ENCODE measurements at regions not wholly inside any gene's neighbourhood (a gene's known extent, or its start where the extent isn't known, plus 50 kb on each side); places are given as distances from the start of the nearest gene placed in this dataset.

- no peak overlapping the region for H3K27ac ChIP-seq (ENCODE audit: low read depth, low read length)
- Mint-ChIP-seq H3K9me3 (peaks cover 0 to 15% (median 0%) of the 10 kb centered on the region in 11 donors), H3K27me3 (no peaks in the 10 kb centered on the region), H3K4me1 (peaks cover 0 to 15% (median 0%) of the 10 kb centered on the region in 7 donors), H3K36me3 (no peaks in the 10 kb centered on the region), H3K27ac (no peak overlapping the region), H3K4me3 (peak overlapping the region in 1 of 10 donors; percentile 23)
- H3K4me1 ChIP-seq (ENCODE audit: control insufficient read depth in 2 of 2, insufficient read depth in 2 of 2, low read length in 2 of 2) = no peaks in the 10 kb centered on the region
- H3K36me3 ChIP-seq (ENCODE audit: control insufficient read depth in 2 of 3, insufficient read depth in 3 of 3, low read length in 3 of 3) = no peaks in the 10 kb centered on the region
- no peaks in the 10 kb centered on the region for H3K27me3 ChIP-seq (ENCODE audit: control insufficient read depth in 2 of 2, insufficient read depth in 2 of 2, low read length in 2 of 2)
- intact Hi-C loops (cut with micrococcal nuclease) = no loop called here
- ChIA-PET CTCF (no interaction called here), POLR2A (no interaction called here)
- no peaks in the 10 kb centered on the region for H3K9me3 ChIP-seq (ENCODE audit: control insufficient read depth in 2 of 3, low read length in 3 of 3)
- H3K4me3 ChIP-seq (ENCODE audit: low read length) = no peak overlapping the region
- DNase-seq = no peak
- ATAC-seq = peak; percentile 26
Measured at GRCh38 chr4:171644430-171645057, 168.7 kb upstream of the GALNTL6 start.

- no peak overlapping the region for H3K27ac ChIP-seq (ENCODE audit: low read depth, low read length)
- no peaks in the 10 kb centered on the region for H3K36me3 ChIP-seq (ENCODE audit: control insufficient read depth in 2 of 3, insufficient read depth in 3 of 3, low read length in 3 of 3)
- Mint-ChIP-seq H3K36me3 (no peaks in the 10 kb centered on the region), H3K4me1 (peaks cover 0 to 20% (median 0%) of the 10 kb centered on the region in 7 donors), H3K27me3 (no peaks in the 10 kb centered on the region), H3K4me3 (no peak overlapping the region), H3K27ac (no peak overlapping the region), H3K9me3 (peaks cover 0 to 16% (median 0%) of the 10 kb centered on the region in 11 donors)
- no peak overlapping the region for H3K4me3 ChIP-seq (ENCODE audit: low read length)
- H3K27me3 ChIP-seq (ENCODE audit: control insufficient read depth in 2 of 2, insufficient read depth in 2 of 2, low read length in 2 of 2) = no peaks in the 10 kb centered on the region
- no peaks in the 10 kb centered on the region for H3K4me1 ChIP-seq (ENCODE audit: control insufficient read depth in 2 of 2, insufficient read depth in 2 of 2, low read length in 2 of 2)
- intact Hi-C loops (cut with micrococcal nuclease) = no loop called here
- POLR2A ChIA-PET = no interaction called here
- no peak for DNase-seq
- ATAC-seq = no peak
- CTCF ChIA-PET = no interaction called here
- H3K9me3 ChIP-seq (ENCODE audit: control insufficient read depth in 2 of 3, low read length in 3 of 3) = no peaks in the 10 kb centered on the region
Measured at GRCh38 chr4:171639540-171639939, 173.7 kb upstream of the GALNTL6 start.

- Histone ChIP-seq H3K4me3 (ENCODE audit: low read length) (no peak overlapping the region), H3K36me3 (ENCODE audit: control insufficient read depth in 2 of 3, insufficient read depth in 3 of 3, low read length in 3 of 3) (no peaks in the 10 kb centered on the region), H3K4me1 (ENCODE audit: control insufficient read depth in 2 of 2, insufficient read depth in 2 of 2, low read length in 2 of 2) (no peaks in the 10 kb centered on the region), H3K27ac (ENCODE audit: low read depth, low read length) (no peak overlapping the region), H3K27me3 (ENCODE audit: control insufficient read depth in 2 of 2, insufficient read depth in 2 of 2, low read length in 2 of 2) (no peaks in the 10 kb centered on the region), H3K9me3 (ENCODE audit: control insufficient read depth in 2 of 3, low read length in 3 of 3) (no peaks in the 10 kb centered on the region)
- intact Hi-C loops (cut with micrococcal nuclease) = no loop called here
- no peaks in the 10 kb centered on the region for H3K36me3 Mint-ChIP-seq
- H3K9me3 Mint-ChIP-seq = peaks cover 0 to 20% (median 2%) of the 10 kb centered on the region in 11 donors
- CTCF ChIA-PET = no interaction called here
- peaks cover 0 to 14% (median 0%) of the 10 kb centered on the region in 7 donors for H3K4me1 Mint-ChIP-seq
- ATAC-seq (no peak), DNase-seq (no peak)
- no peaks in the 10 kb centered on the region for H3K27me3 Mint-ChIP-seq
- POLR2A ChIA-PET = no interaction called here
- H3K4me3 Mint-ChIP-seq = no peak overlapping the region
- H3K27ac Mint-ChIP-seq = no peak overlapping the region
Measured at GRCh38 chr4:171636606-171637005, 176.6 kb upstream of the GALNTL6 start.

GRCh38 chr4:171629737-171630136 is 183.5 kb upstream of the GALNTL6 start:
- Mint-ChIP-seq H3K36me3 (no peaks in the 10 kb centered on the region), H3K27me3 (no peaks in the 10 kb centered on the region), H3K4me3 (no peak overlapping the region)

GRCh38 chr4:171629182-171629581 is 184.0 kb upstream of the GALNTL6 start:
- intact Hi-C loops (cut with micrococcal nuclease) = no loop called here
- no peaks in the 10 kb centered on the region for H3K9me3 ChIP-seq (ENCODE audit: control insufficient read depth in 2 of 3, low read length in 3 of 3)
- DNase-seq = no peak
- CTCF ChIA-PET = no interaction called here
- no peak overlapping the region for H3K27ac Mint-ChIP-seq
- ATAC-seq = no peak
- POLR2A ChIA-PET = no interaction called here
- H3K27ac ChIP-seq (ENCODE audit: low read depth, low read length) = no peak overlapping the region
- no peaks in the 10 kb centered on the region for H3K36me3 ChIP-seq (ENCODE audit: control insufficient read depth in 2 of 3, insufficient read depth in 3 of 3, low read length in 3 of 3)
- H3K4me3 ChIP-seq (ENCODE audit: low read length) = no peak overlapping the region
- H3K9me3 Mint-ChIP-seq = peaks cover 0 to 10% (median 0%) of the 10 kb centered on the region in 11 donors
- H3K4me3 Mint-ChIP-seq = no peak overlapping the region
- no peaks in the 10 kb centered on the region for H3K27me3 ChIP-seq (ENCODE audit: control insufficient read depth in 2 of 2, insufficient read depth in 2 of 2, low read length in 2 of 2)
- no peaks in the 10 kb centered on the region for H3K4me1 ChIP-seq (ENCODE audit: control insufficient read depth in 2 of 2, insufficient read depth in 2 of 2, low read length in 2 of 2)
- H3K27me3 Mint-ChIP-seq = no peaks in the 10 kb centered on the region
- H3K4me1 Mint-ChIP-seq = no peaks in the 10 kb centered on the region
- no peaks in the 10 kb centered on the region for H3K36me3 Mint-ChIP-seq

More at GRCh38 chr4:171629737-171630136, 183.5 kb upstream of the GALNTL6 start:
- peaks cover 0 to 10% (median 0%) of the 10 kb centered on the region in 11 donors for H3K9me3 Mint-ChIP-seq
- Histone ChIP-seq H3K9me3 (ENCODE audit: control insufficient read depth in 2 of 3, low read length in 3 of 3) (no peaks in the 10 kb centered on the region), H3K4me3 (ENCODE audit: low read length) (no peak overlapping the region), H3K27ac (ENCODE audit: low read depth, low read length) (no peak overlapping the region), H3K4me1 (ENCODE audit: control insufficient read depth in 2 of 2, insufficient read depth in 2 of 2, low read length in 2 of 2) (no peaks in the 10 kb centered on the region), H3K36me3 (ENCODE audit: control insufficient read depth in 2 of 3, insufficient read depth in 3 of 3, low read length in 3 of 3) (no peaks in the 10 kb centered on the region), H3K27me3 (ENCODE audit: control insufficient read depth in 2 of 2, insufficient read depth in 2 of 2, low read length in 2 of 2) (no peaks in the 10 kb centered on the region)
- intact Hi-C loops (cut with micrococcal nuclease) = no loop called here
- ATAC-seq (no peak), DNase-seq (no peak)
- no peaks in the 10 kb centered on the region for H3K4me1 Mint-ChIP-seq
- ChIA-PET POLR2A (no interaction called here), CTCF (no interaction called here)
- H3K27ac Mint-ChIP-seq = no peak overlapping the region

GRCh38 chr4:171626554-171626953 is 186.7 kb upstream of the GALNTL6 start:
- peaks cover 0 to 11% (median 2%) of the 10 kb centered on the region in 11 donors for H3K9me3 Mint-ChIP-seq
- ChIA-PET CTCF (no interaction called here), POLR2A (no interaction called here)
- H3K27me3 Mint-ChIP-seq = no peaks in the 10 kb centered on the region
- H3K36me3 ChIP-seq (ENCODE audit: control insufficient read depth in 2 of 3, insufficient read depth in 3 of 3, low read length in 3 of 3) = no peaks in the 10 kb centered on the region
- no peak overlapping the region for H3K4me3 ChIP-seq (ENCODE audit: low read length)
- intact Hi-C loops (cut with micrococcal nuclease) = no loop called here
- ATAC-seq = no peak
- no peaks in the 10 kb centered on the region for H3K9me3 ChIP-seq (ENCODE audit: control insufficient read depth in 2 of 3, low read length in 3 of 3)
- H3K4me1 ChIP-seq (ENCODE audit: control insufficient read depth in 2 of 2, insufficient read depth in 2 of 2, low read length in 2 of 2) = no peaks in the 10 kb centered on the region
- no peak overlapping the region for H3K27ac Mint-ChIP-seq
- no peak for DNase-seq
- no peaks in the 10 kb centered on the region for H3K36me3 Mint-ChIP-seq
- H3K4me3 Mint-ChIP-seq = no peak overlapping the region
- H3K27ac ChIP-seq (ENCODE audit: low read depth, low read length) = no peak overlapping the region
- no peaks in the 10 kb centered on the region for H3K4me1 Mint-ChIP-seq
- no peaks in the 10 kb centered on the region for H3K27me3 ChIP-seq (ENCODE audit: control insufficient read depth in 2 of 2, insufficient read depth in 2 of 2, low read length in 2 of 2)

- Histone ChIP-seq H3K4me1 (ENCODE audit: control insufficient read depth in 2 of 2, insufficient read depth in 2 of 2, low read length in 2 of 2) (no peaks in the 10 kb centered on the region), H3K27me3 (ENCODE audit: control insufficient read depth in 2 of 2, insufficient read depth in 2 of 2, low read length in 2 of 2) (no peaks in the 10 kb centered on the region), H3K9me3 (ENCODE audit: control insufficient read depth in 2 of 3, low read length in 3 of 3) (no peaks in the 10 kb centered on the region), H3K27ac (ENCODE audit: low read depth, low read length) (no peak overlapping the region), H3K4me3 (ENCODE audit: low read length) (no peak overlapping the region), H3K36me3 (ENCODE audit: control insufficient read depth in 2 of 3, insufficient read depth in 3 of 3, low read length in 3 of 3) (no peaks in the 10 kb centered on the region)
- DNase-seq = no peak
- POLR2A ChIA-PET = no interaction called here
- H3K27me3 Mint-ChIP-seq = no peaks in the 10 kb centered on the region
- CTCF ChIA-PET = no interaction called here
- H3K4me3 Mint-ChIP-seq = no peak overlapping the region
- intact Hi-C loops (cut with micrococcal nuclease) = no loop called here
- no peaks in the 10 kb centered on the region for H3K4me1 Mint-ChIP-seq
- H3K36me3 Mint-ChIP-seq = no peaks in the 10 kb centered on the region
- no peak overlapping the region for H3K27ac Mint-ChIP-seq
- peaks cover 0 to 22% (median 3%) of the 10 kb centered on the region in 11 donors for H3K9me3 Mint-ChIP-seq
- no peak for ATAC-seq
Measured at GRCh38 chr4:171622729-171623128, 190.5 kb upstream of the GALNTL6 start.
